ENCODE measurements at regions not wholly inside any gene's neighbourhood (a gene's known extent, or its start where the extent isn't known, plus 50 kb on each side); places are given as distances from the start of the nearest gene placed in this dataset.
A peak's percentile ranks its signal among the peaks of the same experiment; 100 is the strongest.

- H2BK5ac ChIP-seq (ENCODE audit: low read depth, low read length), result no peak overlapping the region
- H3K36me3 ChIP-seq (ENCODE audit: control insufficient read depth in 2 of 4, insufficient read depth in 4 of 4, low read length in 3 of 4), result no peaks in the 10 kb centered on the region
- no peak overlapping the region for H2AK5ac ChIP-seq (ENCODE audit: low read depth, low read length)
- POLR2A ChIA-PET (ENCODE audit: partially characterized antibody), result no interaction called here
- H3K9me3 ChIP-seq (ENCODE audit: insufficient read depth in 2 of 2, low read depth in 1 of 2, low read length in 1 of 2), result no peaks in the 10 kb centered on the region
- H4K8ac ChIP-seq (ENCODE audit: extremely low read depth, insufficient read depth, low read length), result no peak overlapping the region; the same call in 1 of the 2 replicates
- no peak overlapping the region for H3K9ac ChIP-seq (replicated peaks in 1 of 4; ENCODE audit: extremely low read depth in 1 of 4, low read depth in 3 of 4, low read length in 3 of 4)
- no peak overlapping the region for H4K91ac ChIP-seq (replicated peaks; ENCODE audit: insufficient read length, low read length)
- no peaks in the 10 kb centered on the region for H3K79me2 ChIP-seq (ENCODE audit: control insufficient read depth in 1 of 2, insufficient read depth in 2 of 2, low read length in 2 of 2)
- H3K79me1 ChIP-seq (ENCODE audit: low read depth, low read length), result no peaks in the 10 kb centered on the region
- no peaks in the 10 kb centered on the region for H4K20me1 ChIP-seq (replicated peaks in 1 of 2; ENCODE audit: control insufficient read depth in 1 of 2, insufficient read depth in 2 of 2, low read length in 2 of 2)
- no peak overlapping the region for H3K56ac ChIP-seq (replicated peaks; ENCODE audit: insufficient read length, low read depth, low read length)
- H3K23ac ChIP-seq (ENCODE audit: insufficient read length), result no peak overlapping the region
- DNase-seq (ENCODE audit: low read depth in 1 of 2, low spot score in 2 of 2), result peak in 1 of 2 experiments; percentile 6
- H3K27ac ChIP-seq (ENCODE audit: low read depth, low read length), result no peak overlapping the region
- H3K4me3 ChIP-seq (ENCODE audit: extremely low read depth in 1 of 4, insufficient read depth in 2 of 4, low read depth in 3 of 4, low read length in 4 of 4), result no peak overlapping the region
- H3K4ac ChIP-seq (replicated peaks; ENCODE audit: insufficient read length, low read depth, low read length), result no peak overlapping the region
- WGBS, 2 experiments (ENCODE audit: extremely low coverage in 1 of 2, insufficient coverage in 1 of 2, insufficient read length in 1 of 2, insufficient replicate concordance in 2 of 2, low coverage in 1 of 2, low lambda C conversion rate in 2 of 2, missing lambda C conversion rate in 1 of 2), result 89% methylated on average over 7 of the region's 7 CpGs; no CpG with 5 or more reads in 1 of the 2 experiments
- H3K27me3 ChIP-seq (replicated peaks in 1 of 4; ENCODE audit: control insufficient read depth in 3 of 4, extremely low read depth in 1 of 4, insufficient read depth in 3 of 4, low read length in 3 of 4), result no peaks in the 10 kb centered on the region
- no peak overlapping the region for H2BK12ac ChIP-seq (ENCODE audit: low read depth, low read length)
- H3K18ac ChIP-seq (ENCODE audit: extremely low read depth, low read length), result no peak overlapping the region
- H3K4me1 ChIP-seq (replicated peaks in 1 of 4; ENCODE audit: control insufficient read depth in 3 of 4, insufficient read depth in 4 of 4, low read length in 3 of 4), result no peaks in the 10 kb centered on the region; a peak in 1 of 7 replicates
- H3K14ac ChIP-seq (ENCODE audit: insufficient read length), result no peak overlapping the region
- CTCF ChIA-PET (ENCODE audit: partially characterized antibody), result interaction anchor here (1.4 to 1.9 kb wide), 5 partner anchors 9 to 212 kb away, joined by 3 to 5 read pairs (median 4); no protein-coding TSS in a partner anchor
- no peak overlapping the region for H2BK20ac ChIP-seq (ENCODE audit: low read length)
- H2BK120ac ChIP-seq (replicated peaks; ENCODE audit: low read depth, low read length), result no peak overlapping the region
- no peak overlapping the region for H2AFZ ChIP-seq (ENCODE audit: low read length)
- no peak for FAIRE-seq
- no peaks in the 10 kb centered on the region for H3K23me2 ChIP-seq (ENCODE audit: low read depth, low read length)
- no peak overlapping the region for H4K5ac ChIP-seq (ENCODE audit: insufficient read length, low read depth, low read length)
- H2BK15ac ChIP-seq (ENCODE audit: low read length), result no peak overlapping the region
- TF ChIP-seq SIRT6 (IDR thresholded peaks at IDR 0.05; ENCODE audit: low read length) (no peak), PHF8 (conservative IDR thresholded peaks at IDR 0.05; ENCODE audit: low read depth, low read length) (no peak)
- no peak overlapping the region for H3K4me2 ChIP-seq (ENCODE audit: insufficient read depth in 1 of 2, low read depth in 2 of 2, low read length in 2 of 2)
Measured at GRCh38 chr2:71884303-71885042, 263.2 kb downstream of the CYP26B1 start.
